ENCODE measurements at regions not wholly inside any gene's neighbourhood (a gene's known extent, or its start where the extent isn't known, plus 50 kb on each side); places are given as distances from the start of the nearest gene placed in this dataset.

- ChIA-PET CTCF (no interaction called here), POLR2A (no interaction called here)
- ATAC-seq (no peak), DNase-seq (ENCODE audit: low read depth, low spot score) (no peak)
- Histone ChIP-seq H3K27ac (ENCODE audit: low read length) (no peak overlapping the region), H3K27me3 (ENCODE audit: control insufficient read depth, insufficient read depth, low read length) (no peaks in the 10 kb centered on the region), H3K4me1 (ENCODE audit: control insufficient read depth, insufficient read depth, low read length) (no peaks in the 10 kb centered on the region), H3K4me3 (ENCODE audit: low read depth in 2 of 2, low read length in 2 of 2) (no peak overlapping the region), H3K36me3 (ENCODE audit: control insufficient read depth, insufficient read depth, low read length) (no peaks in the 10 kb centered on the region), H3K9me3 (ENCODE audit: control insufficient read depth, insufficient read depth, low read depth, low read length) (no peaks in the 10 kb centered on the region)
- in situ Hi-C loops (cut with HindIII; ENCODE audit: low pct_unique_long_range_greater_than_20kb, low sequenced_read_pairs): no loop called here
- no TSS peak for BruUV-seq (replicated peaks)
- TF ChIP-seq REST (IDR thresholded peaks at IDR 0.05; ENCODE audit: insufficient read depth in 1 of 2, low read depth in 2 of 2, low read length in 1 of 2) (no peak), POLR2AphosphoS5 (IDR thresholded peaks at IDR 0.05; ENCODE audit: low read depth, low read length) (no peak), CTCF (IDR thresholded peaks at IDR 0.05) (no peak), TCF7L2 (IDR thresholded peaks at IDR 0.05; ENCODE audit: low read depth, low read length) (no peak), SIN3A (IDR thresholded peaks at IDR 0.05; ENCODE audit: borderline replicate concordance, insufficient read depth, low read depth, low read length) (no peak)
- intact Hi-C loops (cut with micrococcal nuclease; ENCODE audit: unreplicated experiment): no loop called here
Observed at GRCh38 chr9:29826421-29826820, 2253.1 kb upstream of the C9orf72 start.

- intact Hi-C loops (cut with micrococcal nuclease; ENCODE audit: unreplicated experiment) (no loop called here), in situ Hi-C loops (cut with HindIII; ENCODE audit: low pct_unique_long_range_greater_than_20kb, low sequenced_read_pairs) (no loop called here)
- Histone ChIP-seq H3K36me3 (ENCODE audit: control insufficient read depth, insufficient read depth, low read length) (no peaks in the 10 kb centered on the region), H3K9me3 (ENCODE audit: control insufficient read depth, insufficient read depth, low read depth, low read length) (no peaks in the 10 kb centered on the region), H3K4me3 (ENCODE audit: low read depth in 2 of 2, low read length in 2 of 2) (no peak overlapping the region), H3K4me1 (ENCODE audit: control insufficient read depth, insufficient read depth, low read length) (no peaks in the 10 kb centered on the region), H3K27ac (ENCODE audit: low read length) (no peak overlapping the region), H3K27me3 (ENCODE audit: control insufficient read depth, insufficient read depth, low read length) (no peaks in the 10 kb centered on the region)
- peak; percentile 72; the same call in 1 of the 2 replicates for ATAC-seq
- BruUV-seq (replicated peaks): no TSS peak
- DNase-seq (ENCODE audit: low read depth, low spot score): no peak
- CTCF ChIA-PET: interaction anchor here (0.6 kb wide), 1 partner anchor 1473 kb away, joined by 4 read pairs; no protein-coding TSS in a partner anchor
- POLR2A ChIA-PET: interaction anchor here (0.5 kb wide), 1 partner anchor 1659 kb away, joined by 6 read pairs; no protein-coding TSS in a partner anchor
- TF ChIP-seq CTCF (IDR thresholded peaks at IDR 0.05): peak; percentile 61
- no peak for TF ChIP-seq REST (IDR thresholded peaks at IDR 0.05; ENCODE audit: insufficient read depth in 1 of 2, low read depth in 2 of 2, low read length in 1 of 2)
Observed at GRCh38 chr9:29830821-29831220, 2257.5 kb upstream of the C9orf72 start.
